ENCODE measurements at regions not wholly inside any gene's neighbourhood (a gene's known extent, or its start where the extent isn't known, plus 50 kb on each side); places are given as distances from the start of the nearest gene placed in this dataset.

GRCh38 chr1:116256875-116257274 lies 116.2 kb upstream of the ATP1A1 start:
- DNase-seq (ENCODE audit: insufficient read length) (no peak), FAIRE-seq (no peak)
- no peak for TF ChIP-seq POLR2AphosphoS5 (IDR thresholded peaks at IDR 0.05; ENCODE audit: low read depth, low read length)
- TF ChIP-seq POLR2A (IDR thresholded peaks at IDR 0.05; ENCODE audit: low read depth, low read length): no peak
- TF ChIP-seq TAF1 (IDR thresholded peaks at IDR 0.05; ENCODE audit: borderline replicate concordance, low read depth, low read length): no peak

DNA sequence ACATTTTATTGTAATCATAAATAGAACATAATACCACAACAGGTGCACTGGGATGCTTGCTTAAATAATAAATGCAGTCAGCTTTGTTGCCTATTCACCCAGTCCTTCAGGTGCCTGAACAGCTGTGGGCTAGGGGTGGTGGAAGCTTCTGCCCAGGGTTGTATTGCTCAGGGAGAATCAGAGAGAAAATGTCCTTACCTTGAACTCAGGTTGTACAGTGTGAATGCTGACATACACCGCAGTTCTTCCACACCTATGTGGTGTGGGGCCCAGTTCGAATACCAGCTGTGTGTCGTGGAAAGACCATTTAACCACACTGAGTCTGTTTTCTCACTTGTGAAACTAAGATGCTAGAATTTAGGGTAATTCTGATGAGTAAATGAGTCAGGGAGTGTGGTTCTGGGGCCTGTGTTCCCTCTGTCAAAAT lies 115.7 kb upstream of the ATP1A1 start:
- no peak for DNase-seq (ENCODE audit: insufficient read length)

GRCh38 chr1:116257836-116258235 lies 115.2 kb upstream of the ATP1A1 start:
- TF ChIP-seq POLR2A (IDR thresholded peaks at IDR 0.05; ENCODE audit: low read depth, low read length) (no peak), TAF1 (IDR thresholded peaks at IDR 0.05; ENCODE audit: borderline replicate concordance, low read depth, low read length) (no peak), POLR2AphosphoS5 (IDR thresholded peaks at IDR 0.05; ENCODE audit: low read depth, low read length) (no peak)
- no peak for DNase-seq (ENCODE audit: insufficient read length)
- no peak for FAIRE-seq

More for the DNA sequence above, 115.7 kb upstream of the ATP1A1 start:
- TF ChIP-seq POLR2AphosphoS5 (IDR thresholded peaks at IDR 0.05; ENCODE audit: low read depth, low read length) (no peak), POLR2A (IDR thresholded peaks at IDR 0.05; ENCODE audit: low read depth, low read length) (no peak), TAF1 (IDR thresholded peaks at IDR 0.05; ENCODE audit: borderline replicate concordance, low read depth, low read length) (no peak)
- FAIRE-seq: no peak

- no peak for FAIRE-seq
- DNase-seq (ENCODE audit: insufficient read length): no peak
- no peak for TF ChIP-seq POLR2AphosphoS5 (IDR thresholded peaks at IDR 0.05; ENCODE audit: low read depth, low read length)
- no peak for TF ChIP-seq POLR2A (IDR thresholded peaks at IDR 0.05; ENCODE audit: low read depth, low read length)
- TF ChIP-seq TAF1 (IDR thresholded peaks at IDR 0.05; ENCODE audit: borderline replicate concordance, low read depth, low read length): no peak
Measured at GRCh38 chr1:116258668-116259419, 114.2 kb upstream of the ATP1A1 start.

- no peak for TF ChIP-seq TAF1 (IDR thresholded peaks at IDR 0.05; ENCODE audit: borderline replicate concordance, low read depth, low read length)
- no peak for TF ChIP-seq POLR2AphosphoS5 (IDR thresholded peaks at IDR 0.05; ENCODE audit: low read depth, low read length)
- DNase-seq (ENCODE audit: insufficient read length) (no peak), FAIRE-seq (no peak)
Measured at GRCh38 chr1:116259663-116260062, 113.4 kb upstream of the ATP1A1 start.

GRCh38 chr1:116260115-116260514 lies 112.9 kb upstream of the ATP1A1 start:
- FAIRE-seq (no peak), DNase-seq (ENCODE audit: insufficient read length) (no peak)
- no peak for TF ChIP-seq POLR2A (IDR thresholded peaks at IDR 0.05; ENCODE audit: low read depth, low read length)
- TF ChIP-seq POLR2AphosphoS5 (IDR thresholded peaks at IDR 0.05; ENCODE audit: low read depth, low read length): no peak
- TF ChIP-seq TAF1 (IDR thresholded peaks at IDR 0.05; ENCODE audit: borderline replicate concordance, low read depth, low read length): no peak

DNA sequence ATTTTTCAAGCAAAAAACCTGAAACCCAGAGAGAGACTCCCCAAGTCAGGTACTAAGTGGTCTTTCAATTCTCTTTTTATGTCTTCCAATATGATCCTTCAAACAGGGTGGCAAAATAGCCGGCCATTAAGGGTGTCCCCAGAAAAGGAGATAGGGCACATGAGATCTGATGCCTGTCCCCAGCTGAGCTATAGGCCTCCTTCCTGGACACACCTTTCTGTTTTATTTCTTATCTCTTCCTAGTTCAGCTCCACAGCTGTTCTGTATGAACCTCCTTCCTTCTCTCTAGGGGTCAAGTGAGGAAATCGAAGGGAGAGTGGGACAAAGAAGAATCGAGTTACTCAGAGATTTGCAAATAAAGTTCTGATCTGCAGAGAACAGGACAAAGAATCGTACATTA lies 112.4 kb upstream of the ATP1A1 start:
- no peak for DNase-seq (ENCODE audit: insufficient read length)
- TF ChIP-seq POLR2AphosphoS5 (IDR thresholded peaks at IDR 0.05; ENCODE audit: low read depth, low read length) (no peak), POLR2A (IDR thresholded peaks at IDR 0.05; ENCODE audit: low read depth, low read length) (no peak), TAF1 (IDR thresholded peaks at IDR 0.05; ENCODE audit: borderline replicate concordance, low read depth, low read length) (no peak)
- FAIRE-seq: no peak

DNA sequence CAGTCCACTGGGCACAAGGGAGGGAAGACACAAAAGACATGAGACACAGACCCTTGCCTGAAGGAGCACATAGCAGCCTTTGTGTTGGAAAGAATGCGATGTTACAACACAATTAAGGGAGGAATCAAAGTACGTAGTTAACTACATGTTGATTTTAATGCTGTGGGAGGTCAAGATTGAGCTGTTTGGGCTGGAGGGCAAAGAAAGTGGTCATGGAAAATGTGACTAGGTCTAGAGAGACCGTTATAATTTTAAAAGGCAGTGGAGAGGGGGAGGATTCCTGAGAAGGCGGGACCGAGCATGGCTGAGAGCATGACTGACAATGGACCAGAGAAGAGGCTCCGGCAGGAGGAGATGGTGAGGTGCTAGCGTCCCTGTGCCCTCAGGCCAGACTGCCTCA lies 111.8 kb upstream of the ATP1A1 start:
- DNase-seq (ENCODE audit: insufficient read length) (no peak), FAIRE-seq (no peak)
- TF ChIP-seq TAF1 (IDR thresholded peaks at IDR 0.05; ENCODE audit: borderline replicate concordance, low read depth, low read length): no peak
- no peak for TF ChIP-seq POLR2AphosphoS5 (IDR thresholded peaks at IDR 0.05; ENCODE audit: low read depth, low read length)
- no peak for TF ChIP-seq POLR2A (IDR thresholded peaks at IDR 0.05; ENCODE audit: low read depth, low read length)

DNA sequence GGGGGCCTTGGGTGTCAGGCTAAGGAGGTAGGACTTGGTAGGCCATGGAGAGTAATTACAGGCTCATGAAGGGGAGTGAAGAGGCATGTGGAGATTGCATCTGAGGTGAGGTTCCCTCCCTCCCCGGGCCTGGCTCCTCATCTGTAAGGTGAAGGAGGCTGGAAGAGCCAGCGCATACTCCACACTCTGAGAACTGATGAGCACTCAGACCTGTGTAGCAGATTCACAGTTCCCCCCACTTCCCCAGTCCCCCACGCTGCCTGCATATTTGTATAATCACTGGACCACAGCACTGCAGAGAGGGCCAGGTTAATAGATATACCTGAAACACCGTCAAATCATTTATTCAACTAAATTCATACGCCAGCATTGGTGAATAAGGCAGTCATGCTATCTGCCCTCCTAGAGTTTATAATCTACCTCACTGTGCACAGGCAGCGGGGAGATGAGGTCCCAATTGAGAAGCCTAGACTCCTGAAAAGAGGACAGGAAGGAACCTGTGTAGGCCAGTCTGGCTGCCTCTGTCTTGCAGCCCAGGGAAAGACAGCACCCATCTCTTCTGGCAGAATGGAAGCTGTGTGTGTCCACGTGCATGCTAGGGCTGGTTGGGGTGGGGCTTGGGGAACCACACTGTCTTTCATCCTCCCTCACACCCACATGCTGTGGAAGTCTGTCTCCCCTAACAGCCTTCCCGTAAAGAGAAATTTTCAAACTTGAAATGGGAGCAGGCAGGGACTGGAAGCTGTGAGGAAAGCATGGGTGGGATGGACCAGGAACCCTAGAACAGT lies 110.6 kb upstream of the ATP1A1 start:
- FAIRE-seq: no peak
- no peak for DNase-seq (ENCODE audit: insufficient read length)
- no peak for TF ChIP-seq POLR2A (IDR thresholded peaks at IDR 0.05; ENCODE audit: low read depth, low read length)
- TF ChIP-seq POLR2AphosphoS5 (IDR thresholded peaks at IDR 0.05; ENCODE audit: low read depth, low read length): no peak
- no peak for TF ChIP-seq TAF1 (IDR thresholded peaks at IDR 0.05; ENCODE audit: borderline replicate concordance, low read depth, low read length)

GRCh38 chr1:116262995-116263385 lies 110.1 kb upstream of the ATP1A1 start:
- DNase-seq (ENCODE audit: insufficient read length): no peak
- FAIRE-seq: no peak
- TF ChIP-seq POLR2AphosphoS5 (IDR thresholded peaks at IDR 0.05; ENCODE audit: low read depth, low read length) (no peak), POLR2A (IDR thresholded peaks at IDR 0.05; ENCODE audit: low read depth, low read length) (no peak)

DNA sequence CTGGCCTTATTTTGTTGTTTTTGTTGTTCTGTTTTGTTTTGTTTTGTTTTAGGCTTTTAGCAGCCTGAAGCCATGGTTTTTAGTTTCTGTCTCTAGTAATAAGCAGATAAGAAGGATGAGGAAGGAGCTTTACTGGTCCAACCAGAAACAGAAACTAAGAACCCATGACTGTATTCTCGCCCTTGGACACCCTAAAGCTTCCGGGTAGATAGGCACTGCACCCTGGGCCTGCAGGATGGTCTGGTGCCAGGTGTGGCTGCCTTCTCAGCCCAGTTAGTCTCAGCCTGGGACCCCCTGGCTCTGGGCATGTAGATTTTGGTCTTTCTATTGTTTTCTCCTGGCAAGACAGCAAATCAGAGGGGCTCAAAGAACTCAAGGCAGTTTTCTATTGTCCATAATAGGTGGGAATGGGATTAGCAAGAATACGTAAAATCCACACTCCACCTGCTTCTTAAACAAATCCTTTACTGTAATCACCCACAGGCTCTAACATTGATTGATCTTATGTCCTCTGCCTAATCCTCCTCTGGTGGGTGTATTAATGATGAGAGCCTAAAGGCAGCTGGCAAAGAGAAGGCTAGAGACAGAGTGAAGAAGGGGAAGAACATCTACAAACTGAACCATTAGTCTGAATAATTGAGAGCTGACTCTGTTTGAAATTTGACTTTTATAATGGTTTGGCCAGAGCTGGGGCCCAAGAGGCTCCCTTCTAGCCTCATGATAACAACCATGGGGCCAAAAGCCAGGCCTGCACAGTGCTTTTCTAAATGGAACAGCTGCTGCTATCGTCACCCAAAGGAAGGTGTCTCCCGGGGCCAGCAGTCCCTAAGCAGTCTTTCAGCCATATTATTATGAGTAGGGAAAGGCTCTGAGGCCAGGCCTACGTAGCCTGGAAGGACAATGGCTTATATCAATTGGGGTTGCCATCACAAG lies 106.8 kb upstream of the ATP1A1 start:
- DNase-seq (ENCODE audit: insufficient read length) (no peak), FAIRE-seq (no peak)
- TF ChIP-seq POLR2A (IDR thresholded peaks at IDR 0.05; ENCODE audit: low read depth, low read length) (no peak), TAF1 (IDR thresholded peaks at IDR 0.05; ENCODE audit: borderline replicate concordance, low read depth, low read length) (no peak), POLR2AphosphoS5 (IDR thresholded peaks at IDR 0.05; ENCODE audit: low read depth, low read length) (no peak)

Data from GM12892 (cell line).